Gastroesophageal sphincter (tissue), 4 donors: ENCODE measurements at regions not wholly inside any gene's neighbourhood (a gene's known extent, or its start where the extent isn't known, plus 50 kb on each side); places are given as distances from the start of the nearest gene placed in this dataset.

Experiments
- ATAC-seq: fragments of 150-250 bp; one replicate; pipeline ENCODE4 v1.9.1; 2016; ENCODE audit warnings: mild to moderate bottlenecking, moderate library complexity
- H3K27ac ChIP-seq, 4 donors: fragments of 200-600 bp; sonication (generic) in 3 of 4; 1 replicate in 3 of 4; 2 replicates in 1 of 4; pipeline ENCODE4 v1.5.1; 2016 to 2019
- H3K27me3 ChIP-seq: fragments of 200-600 bp; sonication (generic); one replicate; pipeline ENCODE4 v1.5.1; 2019
- H3K36me3 ChIP-seq, 2 donors: fragments of 200-600 bp; sonication (generic); one replicate each; pipeline ENCODE4 v1.5.1; 2019; ENCODE audit warnings: control low read depth in 1 of 2
- H3K4me1 ChIP-seq, 3 donors: fragments of 200-600 bp; sonication (generic); 1 replicate in 2 of 3; 2 replicates in 1 of 3; pipeline ENCODE4 v1.5.1; 2016 to 2019; ENCODE audit warnings: control low read depth in 2 of 3
- H3K4me3 ChIP-seq, 2 donors: fragments of 200-600 bp; sonication (generic); one replicate each; pipeline ENCODE4 v1.5.1; 2019; ENCODE audit warnings: mild to moderate bottlenecking in 1 of 2, moderate library complexity in 1 of 2
- H3K9me3 ChIP-seq, 3 donors: fragments of 200-600 bp; sonication (generic); one replicate each; pipeline ENCODE4 v1.5.1; 2017 to 2019; ENCODE audit warnings: control low read depth in 2 of 3
- CTCF ChIP-seq, 4 experiments: fragments of 200-600 bp in 2 of 4; fragments of 450-650 bp in 2 of 4; sonication (generic) in 1 of 4; IDR thresholded peaks; one replicate each; pipeline ENCODE4 v1.5.1; 2017 to 2019; ENCODE audit warnings: antibody characterized with exemption in 4 of 4, mild to moderate bottlenecking in 2 of 4, moderate library complexity in 2 of 4
- EP300 ChIP-seq: sonication (generic); formaldehyde crosslinking; IDR thresholded peaks from one replicate; pipeline ENCODE4 v1.6.1; 2017; ENCODE audit warnings: antibody characterized with exemption, mild to moderate bottlenecking
- POLR2A ChIP-seq, 2 donors: fragments of 450-650 bp; IDR thresholded peaks; one replicate each; pipeline ENCODE4 v1.6.1; 2017; ENCODE audit warnings: antibody characterized with exemption in 2 of 2, mild to moderate bottlenecking in 2 of 2, moderate library complexity in 1 of 2
- POLR2AphosphoS5 ChIP-seq: sonication (generic); formaldehyde crosslinking; IDR thresholded peaks from one replicate; pipeline ENCODE4 v1.6.1; 2017; ENCODE audit warnings: antibody characterized with exemption
- WGBS, 2 donors: methylation state at CpG; one replicate each; pipeline ENCODE4 v1.1.5; 2018; ENCODE audit warnings: low coverage in 1 of 2; 5-methylcytosine and 5-hydroxymethylcytosine counted together

- Histone ChIP-seq H3K27ac (no peak overlapping the region), H3K9me3 (peaks cover 0 to 6% (median 0%) of the 10 kb centered on the region in 3 donors), H3K27me3 (no peaks in the 10 kb centered on the region), H3K4me1 (no peaks in the 10 kb centered on the region), H3K4me3 (no peak overlapping the region), H3K36me3 (no peaks in the 10 kb centered on the region)
- 47 to 50% methylated on average over 1 to 5 of the region's 5 CpGs for WGBS, 2 donors
- no peak for ATAC-seq
- no peak for TF ChIP-seq POLR2AphosphoS5
- no peak for TF ChIP-seq POLR2A (IDR thresholded peaks at IDR 0.05)
- no peak for TF ChIP-seq EP300
- TF ChIP-seq CTCF (IDR thresholded peaks at IDR 0.05) = no peak
Observed at GRCh38 chr9:79447762-79448161, 124.0 kb upstream of the TLE4 start.

GRCh38 chr9:79452265-79452664 lies 119.5 kb upstream of the TLE4 start:
- TF ChIP-seq CTCF (IDR thresholded peaks at IDR 0.05) (no peak), POLR2A (IDR thresholded peaks at IDR 0.05) (no peak), EP300 (no peak), POLR2AphosphoS5 (no peak)
- peaks cover 0 to 6% (median 0%) of the 10 kb centered on the region in 3 donors for H3K9me3 ChIP-seq
- H3K4me3 ChIP-seq = no peak overlapping the region
- no peak for ATAC-seq
- no peaks in the 10 kb centered on the region for H3K36me3 ChIP-seq
- no peaks in the 10 kb centered on the region for H3K4me1 ChIP-seq
- H3K27ac ChIP-seq = no peak overlapping the region
- H3K27me3 ChIP-seq = no peaks in the 10 kb centered on the region

- H3K27me3 ChIP-seq = no peaks in the 10 kb centered on the region
- no peak overlapping the region for H3K27ac ChIP-seq
- no peak overlapping the region for H3K4me3 ChIP-seq
- H3K4me1 ChIP-seq = no peaks in the 10 kb centered on the region
- H3K36me3 ChIP-seq = no peaks in the 10 kb centered on the region
- 65 to 67% methylated on average over 3 of the region's 3 CpGs for WGBS, 2 donors
- no peak for TF ChIP-seq EP300
- ATAC-seq = no peak
- no peaks in the 10 kb centered on the region for H3K9me3 ChIP-seq
Observed at GRCh38 chr9:79461712-79462111, 110.1 kb upstream of the TLE4 start.

- no peaks in the 10 kb centered on the region for H3K27me3 ChIP-seq
- no peaks in the 10 kb centered on the region for H3K4me1 ChIP-seq
- TF ChIP-seq CTCF (IDR thresholded peaks at IDR 0.05) (no peak), EP300 (no peak), POLR2AphosphoS5 (no peak), POLR2A (IDR thresholded peaks at IDR 0.05) (no peak)
- no peak overlapping the region for H3K4me3 ChIP-seq
- no peak for ATAC-seq
- no peak overlapping the region for H3K27ac ChIP-seq
- H3K36me3 ChIP-seq = no peaks in the 10 kb centered on the region
- no peaks in the 10 kb centered on the region for H3K9me3 ChIP-seq
Observed at GRCh38 chr9:79465156-79465555, 106.6 kb upstream of the TLE4 start.

- TF ChIP-seq CTCF (IDR thresholded peaks at IDR 0.05) (no peak), EP300 (no peak), POLR2A (IDR thresholded peaks at IDR 0.05) (no peak), POLR2AphosphoS5 (no peak)
- Histone ChIP-seq H3K27ac (no peak overlapping the region), H3K27me3 (no peaks in the 10 kb centered on the region), H3K4me3 (no peak overlapping the region), H3K36me3 (no peaks in the 10 kb centered on the region), H3K9me3 (no peaks in the 10 kb centered on the region), H3K4me1 (peaks cover 0 to 10% (median 6%) of the 10 kb centered on the region in 3 donors)
- ATAC-seq = no peak
- WGBS, 2 donors = 62 to 71% methylated on average over 2 of the region's 2 CpGs
Observed at GRCh38 chr9:79469164-79469563, 102.6 kb upstream of the TLE4 start.

GRCh38 chr9:79470954-79471353 lies 100.8 kb upstream of the TLE4 start:
- Histone ChIP-seq H3K36me3 (no peaks in the 10 kb centered on the region), H3K27me3 (no peaks in the 10 kb centered on the region), H3K4me3 (no peak overlapping the region), H3K4me1 (peaks cover 0 to 10% (median 6%) of the 10 kb centered on the region in 3 donors), H3K9me3 (no peaks in the 10 kb centered on the region), H3K27ac (no peak overlapping the region)
- ATAC-seq = no peak
- TF ChIP-seq EP300 (no peak), CTCF (IDR thresholded peaks at IDR 0.05) (no peak), POLR2A (IDR thresholded peaks at IDR 0.05) (no peak)
- 79% methylated on average over 2 of the region's 2 CpGs; no CpG with 5 or more reads in 1 of the 2 donors for WGBS, 2 donors
